Activated CD8-positive, alpha-beta memory T cell treated with anti-CD3 and anti-CD28 coated beads, Interleukin-2, amount 10 ng/mL, durations not matched to agents 7 days and 5 days (primary cell): ENCODE measurements at regions not wholly inside any gene's neighbourhood (a gene's known extent, or its start where the extent isn't known, plus 50 kb on each side); places are given as distances from the start of the nearest gene placed in this dataset.

Experiments used
- ATAC-seq: fragments of 150-1000 bp; cut with Tn5 transposase; one replicate; pipeline ENCODE4 v1.10.0; 2021; ENCODE audit warnings: moderate library complexity
- CTCF ChIA-PET: fragments of 350-600 bp; sonication (Branson Sonifier 250); formaldehyde crosslinking; loops from one replicate; lab custom pipeline; 2021; ENCODE audit warnings: antibody characterized with exemption; lab: Charles Lee
- DNase-seq: peaks from one replicate; pipeline ENCODE4 v3.0.0-alpha.2; 2020
- H3K27ac Mint-ChIP-seq: one replicate; pipeline ENCODE4 v1.8.0; 2021; ENCODE audit warnings: mild to moderate bottlenecking, mixed read lengths
- H3K27me3 Mint-ChIP-seq: one replicate; pipeline ENCODE4 v1.8.0; 2021; ENCODE audit warnings: mixed read lengths
- H3K36me3 Mint-ChIP-seq: one replicate; pipeline ENCODE4 v1.8.0; 2021; ENCODE audit warnings: mild to moderate bottlenecking, mixed read lengths
- H3K4me1 Mint-ChIP-seq: one replicate; pipeline ENCODE4 v1.8.0; 2021; ENCODE audit warnings: mixed read lengths
- H3K4me3 Mint-ChIP-seq: one replicate; pipeline ENCODE4 v1.8.0; 2021; ENCODE audit warnings: mild to moderate bottlenecking, moderate library complexity, mixed read lengths
- H3K9me3 Mint-ChIP-seq: one replicate; pipeline ENCODE4 v1.8.0; 2022; ENCODE audit warnings: low read depth, mixed read lengths

- H3K9me3 Mint-ChIP-seq: no peaks in the 10 kb centered on the region
- peak overlapping the region; percentile 70 for H3K4me3 Mint-ChIP-seq
- peak overlapping the region; percentile 83 for H3K27ac Mint-ChIP-seq
- CTCF ChIA-PET: interaction anchor here (0.8 to 2.7 kb wide), 45 partner anchors 9 to 368 kb away, joined by 3 to 61 read pairs (median 5); partner anchors contain the start of genes CCDC83, HIKESHI and PICALM
- ATAC-seq: peak; percentile 100
- peak; percentile 86 for DNase-seq
- peaks cover 8% of the 10 kb centered on the region for H3K36me3 Mint-ChIP-seq
- peaks cover 18% of the 10 kb centered on the region for H3K4me1 Mint-ChIP-seq
- no peaks in the 10 kb centered on the region for H3K27me3 Mint-ChIP-seq
These were observed 51.1 kb upstream of the EED start for GRCh38 chr11:86193297-86194095.

- Mint-ChIP-seq H3K4me3 (peak overlapping the region; percentile 70), H3K27ac (peak overlapping the region; percentile 83), H3K27me3 (no peaks in the 10 kb centered on the region), H3K4me1 (peaks cover 18% of the 10 kb centered on the region), H3K9me3 (no peaks in the 10 kb centered on the region), H3K36me3 (peaks cover 8% of the 10 kb centered on the region)
- ATAC-seq: no peak
- DNase-seq: no peak
- CTCF ChIA-PET: interaction anchor here (0.9 to 2.7 kb wide), 35 partner anchors 9 to 367 kb away, joined by 3 to 61 read pairs (median 6); partner anchors contain the start of genes HIKESHI and PICALM
These were observed 51.9 kb upstream of the EED start for GRCh38 chr11:86192519-86193257.

GRCh38 chr11:86191874-86192273 is 52.7 kb upstream of the EED start:
- H3K27ac Mint-ChIP-seq: no peak overlapping the region
- H3K36me3 Mint-ChIP-seq: peaks cover 8% of the 10 kb centered on the region
- CTCF ChIA-PET: no interaction called here
- DNase-seq: no peak
- H3K27me3 Mint-ChIP-seq: no peaks in the 10 kb centered on the region
- H3K9me3 Mint-ChIP-seq: no peaks in the 10 kb centered on the region
- ATAC-seq: no peak
- peaks cover 16% of the 10 kb centered on the region for H3K4me1 Mint-ChIP-seq
- H3K4me3 Mint-ChIP-seq: no peak overlapping the region

GRCh38 chr11:86187027-86187426 is 57.5 kb upstream of the EED start:
- CTCF ChIA-PET: interaction anchor here (1.1 to 2.2 kb wide), 3 partner anchors 14 to 145 kb away, joined by 3 to 10 read pairs (median 8); no protein-coding TSS in a partner anchor
- H3K36me3 Mint-ChIP-seq: peaks cover 8% of the 10 kb centered on the region
- no peaks in the 10 kb centered on the region for H3K9me3 Mint-ChIP-seq
- H3K4me1 Mint-ChIP-seq: peaks cover 12% of the 10 kb centered on the region
- ATAC-seq (no peak), DNase-seq (no peak)
- no peak overlapping the region for H3K4me3 Mint-ChIP-seq
- H3K27me3 Mint-ChIP-seq: no peaks in the 10 kb centered on the region
- H3K27ac Mint-ChIP-seq: no peak overlapping the region

- peaks cover 12% of the 10 kb centered on the region for H3K4me1 Mint-ChIP-seq
- no peak overlapping the region for H3K27ac Mint-ChIP-seq
- DNase-seq: no peak
- CTCF ChIA-PET: interaction anchor here (0.9 to 2.2 kb wide), 5 partner anchors 9 to 144 kb away, joined by 3 to 10 read pairs (median 3); no protein-coding TSS in a partner anchor
- ATAC-seq: no peak
- peaks cover 8% of the 10 kb centered on the region for H3K36me3 Mint-ChIP-seq
- H3K27me3 Mint-ChIP-seq: no peaks in the 10 kb centered on the region
- no peak overlapping the region for H3K4me3 Mint-ChIP-seq
- no peaks in the 10 kb centered on the region for H3K9me3 Mint-ChIP-seq
These were observed 58.2 kb upstream of the EED start for GRCh38 chr11:86186386-86186785.

GRCh38 chr11:86185381-86185750 is 59.2 kb upstream of the EED start:
- H3K9me3 Mint-ChIP-seq: no peaks in the 10 kb centered on the region
- CTCF ChIA-PET: interaction anchor here (0.9 to 1.2 kb wide), 2 partner anchors 8 to 26 kb away, joined by 3 read pairs; no protein-coding TSS in a partner anchor
- no peak overlapping the region for H3K27ac Mint-ChIP-seq
- DNase-seq (no peak), ATAC-seq (no peak)
- H3K4me3 Mint-ChIP-seq: no peak overlapping the region
- peaks cover 4% of the 10 kb centered on the region for H3K36me3 Mint-ChIP-seq
- peaks cover 12% of the 10 kb centered on the region for H3K4me1 Mint-ChIP-seq
- no peaks in the 10 kb centered on the region for H3K27me3 Mint-ChIP-seq

- peaks cover 12% of the 10 kb centered on the region for H3K4me1 Mint-ChIP-seq
- CTCF ChIA-PET: interaction anchor here (1.1 to 3.5 kb wide), 2 partner anchors 9 to 116 kb away, joined by 5 to 27 read pairs; partner anchors contain the start of gene PICALM
- no peak overlapping the region for H3K4me3 Mint-ChIP-seq
- DNase-seq (no peak), ATAC-seq (no peak)
- H3K27ac Mint-ChIP-seq: no peak overlapping the region
- H3K9me3 Mint-ChIP-seq: no peaks in the 10 kb centered on the region
- no peaks in the 10 kb centered on the region for H3K27me3 Mint-ChIP-seq
- peaks cover 1% of the 10 kb centered on the region for H3K36me3 Mint-ChIP-seq
These were observed 59.7 kb upstream of the EED start for GRCh38 chr11:86184728-86185380.

- no peaks in the 10 kb centered on the region for H3K27me3 Mint-ChIP-seq
- DNase-seq (peak; percentile 60), ATAC-seq (peak; percentile 69)
- peaks cover 4% of the 10 kb centered on the region for H3K9me3 Mint-ChIP-seq
- H3K4me1 Mint-ChIP-seq: peaks cover 13% of the 10 kb centered on the region
- H3K4me3 Mint-ChIP-seq: no peak overlapping the region
- H3K27ac Mint-ChIP-seq: no peak overlapping the region
- H3K36me3 Mint-ChIP-seq: peaks cover 5% of the 10 kb centered on the region
- CTCF ChIA-PET: interaction anchor here (1.1 to 3.5 kb wide), 3 partner anchors 10 to 115 kb away, joined by 3 to 27 read pairs (median 5); partner anchors contain the start of gene PICALM
These were observed 60.9 kb upstream of the EED start for GRCh38 chr11:86183694-86184093.

GRCh38 chr11:86182976-86183584 is 61.5 kb upstream of the EED start:
- Mint-ChIP-seq H3K27me3 (no peaks in the 10 kb centered on the region), H3K4me1 (peaks cover 16% of the 10 kb centered on the region), H3K27ac (no peak overlapping the region), H3K4me3 (no peak overlapping the region), H3K9me3 (peaks cover 4% of the 10 kb centered on the region), H3K36me3 (peaks cover 7% of the 10 kb centered on the region)
- DNase-seq (peak; percentile 89), ATAC-seq (peak; percentile 83)
- CTCF ChIA-PET: interaction anchor here (1.0 to 3.5 kb wide), 3 partner anchors 10 to 18 kb away, joined by 3 to 27 read pairs (median 3); no protein-coding TSS in a partner anchor

GRCh38 chr11:86181379-86181778 is 63.2 kb upstream of the EED start:
- Mint-ChIP-seq H3K4me1 (peaks cover 29% of the 10 kb centered on the region), H3K36me3 (peaks cover 9% of the 10 kb centered on the region), H3K4me3 (no peak overlapping the region), H3K9me3 (peaks cover 4% of the 10 kb centered on the region), H3K27me3 (no peaks in the 10 kb centered on the region), H3K27ac (no peak overlapping the region)
- DNase-seq: no peak
- CTCF ChIA-PET: interaction anchor here (1.1 to 3.5 kb wide), 2 partner anchors 12 to 139 kb away, joined by 3 to 27 read pairs; no protein-coding TSS in a partner anchor
- no peak for ATAC-seq

- no peak overlapping the region for H3K27ac Mint-ChIP-seq
- no peak for DNase-seq
- CTCF ChIA-PET: interaction anchor here (1.0 kb wide), 1 partner anchor 112 kb away, joined by 3 read pairs; the partner anchor contains the start of gene PICALM
- H3K36me3 Mint-ChIP-seq: peaks cover 11% of the 10 kb centered on the region
- H3K9me3 Mint-ChIP-seq: peaks cover 4% of the 10 kb centered on the region
- no peaks in the 10 kb centered on the region for H3K27me3 Mint-ChIP-seq
- peaks cover 34% of the 10 kb centered on the region for H3K4me1 Mint-ChIP-seq
- no peak for ATAC-seq
- H3K4me3 Mint-ChIP-seq: no peak overlapping the region
These were observed 63.7 kb upstream of the EED start for GRCh38 chr11:86180851-86181250.

GRCh38 chr11:86180423-86180822 is 64.1 kb upstream of the EED start:
- H3K27ac Mint-ChIP-seq: no peak overlapping the region

More at GRCh38 chr11:86180423-86180822, 64.1 kb upstream of the EED start:
- no peak for DNase-seq
- Mint-ChIP-seq H3K9me3 (peaks cover 4% of the 10 kb centered on the region), H3K4me3 (no peak overlapping the region), H3K4me1 (peaks cover 38% of the 10 kb centered on the region), H3K36me3 (peaks cover 13% of the 10 kb centered on the region), H3K27me3 (no peaks in the 10 kb centered on the region)
- no peak for ATAC-seq
- CTCF ChIA-PET: interaction anchor here (1.0 kb wide), 1 partner anchor 112 kb away, joined by 3 read pairs; the partner anchor contains the start of gene PICALM
